ENCODE measurements at regions not wholly inside any gene's neighbourhood (a gene's known extent, or its start where the extent isn't known, plus 50 kb on each side); places are given as distances from the start of the nearest gene placed in this dataset.

DNA sequence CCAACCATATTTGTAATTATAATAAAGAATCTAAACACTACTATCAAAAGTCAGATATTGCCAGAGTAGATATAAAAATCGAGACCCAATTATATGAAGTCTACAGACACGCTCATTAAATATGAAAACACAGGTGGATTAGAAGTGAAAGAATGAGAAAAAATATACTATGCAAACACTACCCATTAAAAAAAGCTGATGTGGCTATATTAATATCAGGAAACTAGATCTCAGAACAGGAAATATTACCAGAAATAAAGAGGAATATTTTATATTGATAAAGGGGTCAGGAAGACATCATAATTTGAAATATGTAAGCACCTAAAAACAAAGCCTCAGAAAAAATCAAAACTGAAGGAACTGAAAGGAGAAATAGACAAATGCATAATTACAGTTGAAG lies 88.3 kb downstream of the URB2 start:
- TF ChIP-seq SUZ12 (IDR thresholded peaks at IDR 0.05; ENCODE audit: extremely low read depth, insufficient read depth, insufficient read length) = no peak
- TF ChIP-seq ZNF274 (IDR thresholded peaks at IDR 0.05; ENCODE audit: low read depth, low read length) = no peak
- TF ChIP-seq YY1 (IDR thresholded peaks at IDR 0.05; ENCODE audit: insufficient read depth, insufficient read length) = no peak

Measured in NT2/D1 (cell line).